Right lobe of liver (tissue), 6 donors: ENCODE measurements at regions not wholly inside any gene's neighbourhood (a gene's known extent, or its start where the extent isn't known, plus 50 kb on each side); places are given as distances from the start of the nearest gene placed in this dataset.

Experiments used
- ATAC-seq, 4 donors: fragments of 200-7000 bp; cut with Tn5 transposase; one replicate each; pipeline ENCODE4 v1.9.1; 2020; ENCODE audit warnings: mild to moderate bottlenecking in 4 of 4, moderate library complexity in 4 of 4
- DNase-seq, 3 donors: peaks; one replicate each; pipeline ENCODE4 v3.0.0-alpha.2; 2020
- H3K27ac ChIP-seq, 3 donors: fragments of 200-600 bp; one replicate each; pipeline ENCODE4 v1.8.0; 2022
- H3K27me3 ChIP-seq, 2 donors: fragments of 200-600 bp; one replicate each; pipeline ENCODE4 v1.8.0; 2022
- H3K36me3 ChIP-seq, 4 donors: fragments of 200-600 bp; sonication (generic) in 1 of 4; one replicate each; pipeline versions ENCODE4 v1.5.1 to v1.8.0; 2017 to 2022; ENCODE audit warnings: control low read depth in 1 of 4
- H3K4me1 ChIP-seq, 4 donors: fragments of 200-600 bp; sonication (generic) in 1 of 4; one replicate each; pipeline versions ENCODE4 v1.5.1 to v1.8.0; 2017 to 2022; ENCODE audit warnings: control low read depth in 1 of 4
- H3K4me3 ChIP-seq, 3 donors: fragments of 200-600 bp; one replicate each; pipeline ENCODE4 v1.8.0; 2022
- H3K9me3 ChIP-seq, 4 donors: fragments of 200-600 bp; sonication (generic) in 1 of 4; one replicate each; pipeline versions ENCODE4 v1.5.1 to v1.8.0; 2017 to 2022; ENCODE audit warnings: control low read depth in 1 of 4
- CTCF ChIP-seq, 4 donors: fragments of 200-600 bp in 3 of 4; fragments of 450-650 bp in 1 of 4; IDR thresholded peaks; one replicate each; pipeline versions ENCODE4 v1.5.1 to v1.8.0; 2016 to 2022; ENCODE audit warnings: antibody characterized with exemption in 4 of 4, mild to moderate bottlenecking in 2 of 4
- POLR2A ChIP-seq: fragments of 450-650 bp; IDR thresholded peaks from one replicate; pipeline ENCODE4 v1.6.1; 2017; ENCODE audit warnings: antibody characterized with exemption, mild to moderate bottlenecking
- WGBS: methylation state at CpG from one replicate; pipeline ENCODE4 v1.1.6; 2018; ENCODE audit warnings: low coverage, low lambda C conversion rate; ENCODE audit not compliant: insufficient coverage; ENCODE audit errors: missing lambda C conversion rate; 5-methylcytosine and 5-hydroxymethylcytosine counted together
- intact Hi-C, 2 donors: fragments of 100-400 bp; cut with DNase I; formaldehyde crosslinking; loops; one replicate each; pipeline versions ENCODE4 v1.11.2 to v1.14.1; 2022
- donor health status: DM: no; HTN: yes; CAD: no.
- donor health status: DM: no; HTN: no; CAD: no.
- donor health status: DM: no; HTN: no; CAD: no.
- donor health status: DM: no; HTN: yes; CAD: no.
- donor health status: DM: no; HTN: yes; CAD: no.

DNA sequence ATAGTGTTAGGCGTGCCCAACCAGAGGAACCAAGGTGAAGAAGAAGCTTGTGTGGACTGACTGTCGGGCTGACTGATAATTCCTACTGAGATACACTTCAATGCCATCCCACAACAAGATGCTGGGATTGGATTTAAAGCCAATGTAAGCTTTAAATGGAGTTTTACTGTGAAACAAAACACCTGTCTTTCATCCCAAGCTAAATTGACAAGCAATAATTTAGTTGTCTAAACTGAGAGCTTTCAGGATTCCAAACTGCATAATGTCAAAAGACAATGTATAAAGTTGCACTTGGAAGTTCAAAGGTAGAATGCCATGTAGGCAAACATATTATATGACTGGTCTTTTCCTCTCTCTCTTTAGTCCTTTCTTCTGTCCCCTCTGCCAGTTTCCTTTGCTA, 1025.3 kb upstream of the FANCL start:
- Histone ChIP-seq H3K4me3 (no peak overlapping the region), H3K4me1 (no peaks in the 10 kb centered on the region), H3K9me3 (no peaks in the 10 kb centered on the region), H3K36me3 (no peaks in the 10 kb centered on the region), H3K27ac (no peak overlapping the region), H3K27me3 (no peaks in the 10 kb centered on the region)
- intact Hi-C loops: no loop called here
- TF ChIP-seq POLR2A (no peak), CTCF (IDR thresholded peaks at IDR 0.05) (no peak)
- WGBS: 77% methylated on average over 2 of the region's 2 CpGs
- no peak for ATAC-seq
- no peak for DNase-seq

- DNase-seq (no peak), ATAC-seq (no peak)
- intact Hi-C loops: no loop called here
- Histone ChIP-seq H3K4me1 (no peaks in the 10 kb centered on the region), H3K4me3 (no peak overlapping the region), H3K27ac (no peak overlapping the region), H3K9me3 (no peaks in the 10 kb centered on the region), H3K27me3 (no peaks in the 10 kb centered on the region), H3K36me3 (no peaks in the 10 kb centered on the region)
- 56% methylated on average over 3 of the region's 3 CpGs for WGBS
- TF ChIP-seq POLR2A (no peak), CTCF (IDR thresholded peaks at IDR 0.05) (no peak)
Observed at GRCh38 chr2:59259913-59260312, 1018.8 kb upstream of the FANCL start.

- Histone ChIP-seq H3K4me1 (no peaks in the 10 kb centered on the region), H3K4me3 (no peak overlapping the region), H3K27me3 (no peaks in the 10 kb centered on the region), H3K36me3 (no peaks in the 10 kb centered on the region), H3K9me3 (no peaks in the 10 kb centered on the region), H3K27ac (no peak overlapping the region)
- DNase-seq: no peak
- TF ChIP-seq POLR2A (no peak), CTCF (IDR thresholded peaks at IDR 0.05) (no peak)
- no peak for ATAC-seq
- 59% methylated on average over 4 of the region's 4 CpGs for WGBS
- intact Hi-C loops: no loop called here
Observed at GRCh38 chr2:59256290-59256689, 1015.2 kb upstream of the FANCL start.

GRCh38 chr2:59254279-59254678, 1013.2 kb upstream of the FANCL start:
- H3K27ac ChIP-seq: no peak overlapping the region
- WGBS: 83% methylated on average over 1 of the region's 1 CpG
- DNase-seq (no peak), ATAC-seq (no peak)
- no peaks in the 10 kb centered on the region for H3K9me3 ChIP-seq
- no peaks in the 10 kb centered on the region for H3K27me3 ChIP-seq
- intact Hi-C loops: no loop called here
- no peaks in the 10 kb centered on the region for H3K36me3 ChIP-seq
- TF ChIP-seq CTCF (IDR thresholded peaks at IDR 0.05) (no peak), POLR2A (no peak)
- H3K4me1 ChIP-seq: no peaks in the 10 kb centered on the region
- no peak overlapping the region for H3K4me3 ChIP-seq

DNA sequence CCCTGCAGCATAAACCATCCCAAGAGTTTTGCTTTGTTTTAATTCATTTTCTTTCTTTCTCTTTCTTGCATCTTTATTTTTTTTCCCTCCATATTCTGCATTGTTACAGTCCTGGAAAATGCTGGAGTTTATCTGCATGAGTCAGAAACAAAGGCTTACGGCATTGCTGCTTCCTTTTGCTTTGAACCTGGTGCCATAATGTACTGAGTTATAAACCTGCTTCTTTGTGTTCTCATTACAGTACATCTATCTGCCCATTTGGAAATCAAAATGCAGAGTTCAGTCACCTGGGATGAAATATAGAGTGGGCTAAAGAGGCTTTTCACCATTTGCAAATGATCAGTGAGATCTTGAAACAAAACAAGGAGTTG, 1009.2 kb upstream of the FANCL start:
- ATAC-seq: no peak
- Histone ChIP-seq H3K9me3 (no peaks in the 10 kb centered on the region), H3K4me1 (no peaks in the 10 kb centered on the region), H3K4me3 (no peak overlapping the region), H3K36me3 (no peaks in the 10 kb centered on the region), H3K27me3 (no peaks in the 10 kb centered on the region), H3K27ac (no peak overlapping the region)
- DNase-seq: no peak
- no peak for TF ChIP-seq POLR2A
- TF ChIP-seq CTCF (IDR thresholded peaks at IDR 0.05): no peak
- WGBS: 69% methylated on average over 1 of the region's 1 CpG
- intact Hi-C loops: no loop called here
